Stimulated activated CD8-positive, alpha-beta memory T cell treated with anti-CD3 and anti-CD28 coated beads, Interleukin-12 subunit alpha, Interleukin-12 subunit beta, amount 100 ng/mL, for 24 hours (primary cell): ENCODE measurements at regions not wholly inside any gene's neighbourhood (a gene's known extent, or its start where the extent isn't known, plus 50 kb on each side); places are given as distances from the start of the nearest gene placed in this dataset.

Source experiments
- DNase-seq: peaks from one replicate; pipeline ENCODE4 v3.0.0-alpha.2; 2020; ENCODE audit errors: extremely low read depth

GRCh38 chr14:96727980-96728717 lies 69.0 kb upstream of the VRK1 start:
- no peak for DNase-seq

- no peak for DNase-seq
These were observed 67.3 kb upstream of the VRK1 start for GRCh38 chr14:96729889-96730288.

- DNase-seq = no peak
These were observed 66.8 kb upstream of the VRK1 start for GRCh38 chr14:96730386-96730785.

GRCh38 chr14:96734076-96734622 lies 63.0 kb upstream of the VRK1 start:
- no peak for DNase-seq

- DNase-seq = no peak
These were observed 61.7 kb upstream of the VRK1 start for GRCh38 chr14:96735526-96735925.

GRCh38 chr14:96736439-96736838 lies 60.7 kb upstream of the VRK1 start:
- no peak for DNase-seq

- no peak for DNase-seq
These were observed 59.3 kb upstream of the VRK1 start for GRCh38 chr14:96737881-96738280.

GRCh38 chr14:96739200-96739910 lies 57.8 kb upstream of the VRK1 start:
- no peak for DNase-seq

GRCh38 chr14:96741151-96741977 lies 55.8 kb upstream of the VRK1 start:
- peak; percentile 17 for DNase-seq

- DNase-seq = no peak
These were observed 52.9 kb upstream of the VRK1 start for GRCh38 chr14:96744262-96744661.

- DNase-seq = no peak
These were observed 51.6 kb upstream of the VRK1 start for GRCh38 chr14:96745500-96746051.

GRCh38 chr14:96746101-96746500 lies 51.1 kb upstream of the VRK1 start:
- DNase-seq = no peak

- no peak for DNase-seq
These were observed 50.2 kb upstream of the VRK1 start for GRCh38 chr14:96747006-96747405.
